ENCODE measurements at regions not wholly inside any gene's neighbourhood (a gene's known extent, or its start where the extent isn't known, plus 50 kb on each side); places are given as distances from the start of the nearest gene placed in this dataset.

DNA sequence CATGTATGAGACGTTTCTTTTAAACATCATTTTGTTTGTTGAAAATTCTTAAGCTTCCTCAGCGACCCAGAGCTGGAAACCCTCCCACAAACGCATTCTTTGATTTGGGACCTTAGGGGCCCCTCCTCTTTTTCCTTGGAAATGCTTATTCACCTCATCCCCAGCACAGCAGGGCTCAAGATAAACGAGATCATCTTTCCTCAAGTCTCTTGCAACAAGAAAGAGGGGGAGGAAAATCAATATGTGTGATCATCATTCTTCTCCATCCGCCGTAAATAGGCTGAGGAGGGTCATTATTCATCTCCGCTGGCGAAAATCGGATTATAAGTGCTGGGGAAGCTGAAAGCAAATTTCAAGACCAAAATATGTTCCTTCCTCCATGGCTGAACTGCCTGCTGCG is 1415.2 kb downstream of the AACS start:
- TF ChIP-seq, protein P1, sequence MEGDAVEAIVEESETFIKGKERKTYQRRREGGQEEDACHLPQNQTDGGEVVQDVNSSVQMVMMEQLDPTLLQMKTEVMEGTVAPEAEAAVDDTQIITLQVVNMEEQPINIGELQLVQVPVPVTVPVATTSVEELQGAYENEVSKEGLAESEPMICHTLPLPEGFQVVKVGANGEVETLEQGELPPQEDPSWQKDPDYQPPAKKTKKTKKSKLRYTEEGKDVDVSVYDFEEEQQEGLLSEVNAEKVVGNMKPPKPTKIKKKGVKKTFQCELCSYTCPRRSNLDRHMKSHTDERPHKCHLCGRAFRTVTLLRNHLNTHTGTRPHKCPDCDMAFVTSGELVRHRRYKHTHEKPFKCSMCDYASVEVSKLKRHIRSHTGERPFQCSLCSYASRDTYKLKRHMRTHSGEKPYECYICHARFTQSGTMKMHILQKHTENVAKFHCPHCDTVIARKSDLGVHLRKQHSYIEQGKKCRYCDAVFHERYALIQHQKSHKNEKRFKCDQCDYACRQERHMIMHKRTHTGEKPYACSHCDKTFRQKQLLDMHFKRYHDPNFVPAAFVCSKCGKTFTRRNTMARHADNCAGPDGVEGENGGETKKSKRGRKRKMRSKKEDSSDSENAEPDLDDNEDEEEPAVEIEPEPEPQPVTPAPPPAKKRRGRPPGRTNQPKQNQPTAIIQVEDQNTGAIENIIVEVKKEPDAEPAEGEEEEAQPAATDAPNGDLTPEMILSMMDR (IDR thresholded peaks at IDR 0.05): no peak
- no peak for TF ChIP-seq POLR2A (IDR thresholded peaks at IDR 0.05)
- no peak for ATAC-seq
- 55 to 60% (median 58%) methylated on average over 10 of the region's 10 CpGs for WGBS, 4 donors

DNA sequence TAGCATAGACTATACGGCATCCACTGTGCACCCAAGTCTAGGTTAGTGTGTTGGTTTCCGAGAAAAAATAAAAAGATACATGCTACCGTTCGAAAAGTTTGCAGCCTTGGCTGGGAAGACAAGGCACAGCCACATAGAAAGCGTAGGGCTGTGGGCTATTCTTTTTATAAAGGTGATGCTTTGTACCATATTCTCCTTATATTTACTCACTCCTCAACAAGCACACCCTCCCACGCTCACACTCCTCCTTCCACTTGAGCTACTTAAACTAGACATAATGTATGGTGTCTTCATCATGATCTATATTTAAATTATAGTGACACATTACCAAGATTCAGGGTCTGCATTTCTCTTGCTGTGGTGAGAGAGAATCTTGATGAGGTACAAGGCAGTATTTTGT is 1416.5 kb downstream of the AACS start:
- Histone ChIP-seq H3K4me1 (no peaks in the 10 kb centered on the region), H3K27ac (no peak overlapping the region), H3K27me3 (no peaks in the 10 kb centered on the region), H3K4me3 (no peak overlapping the region), H3K36me3 (no peaks in the 10 kb centered on the region), H3K9me3 (peaks cover 0 to 8% (median 0%) of the 10 kb centered on the region in 12 donors)
- DNase-seq: no peak
- ATAC-seq: no peak
- no peak for TF ChIP-seq POLR2A (IDR thresholded peaks at IDR 0.05)
- TF ChIP-seq, protein P1 (IDR thresholded peaks at IDR 0.05): no peak
- 88 to 92% (median 89%) methylated on average over 6 of the region's 6 CpGs for WGBS, 4 donors
- intact Hi-C loops (cut with DNase I): no loop called here

More for the DNA sequence above, 1415.2 kb downstream of the AACS start:
- no peak for DNase-seq
- Histone ChIP-seq H3K4me1 (no peaks in the 10 kb centered on the region), H3K4me3 (no peak overlapping the region), H3K36me3 (no peaks in the 10 kb centered on the region), H3K9me3 (peaks cover 0 to 10% (median 0%) of the 10 kb centered on the region in 12 donors), H3K27ac (no peak overlapping the region), H3K27me3 (no peaks in the 10 kb centered on the region)
- intact Hi-C loops (cut with DNase I): no loop called here

DNA sequence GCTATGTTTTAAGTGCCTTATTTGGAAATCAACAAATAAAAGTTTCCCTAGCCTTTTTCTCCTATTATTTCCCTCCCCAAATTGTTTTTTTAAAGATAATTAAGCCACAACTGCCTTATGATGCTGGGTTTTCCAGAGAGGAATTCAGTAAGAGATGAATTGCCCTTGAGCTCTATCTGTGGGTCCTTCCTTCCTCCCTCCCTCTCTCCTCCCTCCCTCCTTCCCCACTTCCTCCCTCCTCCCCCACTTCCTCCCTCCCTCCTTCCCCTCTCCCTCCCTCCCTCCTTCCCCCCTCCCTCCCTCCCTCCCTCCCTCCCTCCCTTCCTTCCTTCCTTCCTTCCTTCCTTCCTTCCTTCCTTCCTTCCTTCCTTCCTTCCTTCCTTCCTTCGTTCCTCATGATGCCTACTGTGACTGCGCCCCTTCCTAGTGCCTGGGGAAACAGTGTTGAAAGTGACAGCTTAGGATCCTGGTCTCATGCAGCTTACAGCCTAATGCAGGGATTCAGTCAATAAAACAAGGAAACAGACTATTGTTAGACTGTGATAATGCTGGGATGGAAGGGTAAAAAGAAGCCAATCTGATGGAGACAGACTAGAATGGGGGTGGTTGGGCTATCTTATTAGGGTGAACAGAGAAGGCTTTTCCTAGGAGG is 1417.1 kb downstream of the AACS start:
- Histone ChIP-seq H3K4me3 (no peak overlapping the region), H3K27ac (no peak overlapping the region), H3K36me3 (no peaks in the 10 kb centered on the region), H3K9me3 (peaks cover 0 to 8% (median 0%) of the 10 kb centered on the region in 12 donors), H3K4me1 (no peaks in the 10 kb centered on the region), H3K27me3 (no peaks in the 10 kb centered on the region)
- ATAC-seq: no peak
- DNase-seq: no peak
- WGBS, 4 donors: 61 to 75% (median 65%) methylated on average over 1 to 2 of the region's 2 CpGs
- TF ChIP-seq, protein P1 (IDR thresholded peaks at IDR 0.05): no peak
- intact Hi-C loops (cut with DNase I): no loop called here

DNA sequence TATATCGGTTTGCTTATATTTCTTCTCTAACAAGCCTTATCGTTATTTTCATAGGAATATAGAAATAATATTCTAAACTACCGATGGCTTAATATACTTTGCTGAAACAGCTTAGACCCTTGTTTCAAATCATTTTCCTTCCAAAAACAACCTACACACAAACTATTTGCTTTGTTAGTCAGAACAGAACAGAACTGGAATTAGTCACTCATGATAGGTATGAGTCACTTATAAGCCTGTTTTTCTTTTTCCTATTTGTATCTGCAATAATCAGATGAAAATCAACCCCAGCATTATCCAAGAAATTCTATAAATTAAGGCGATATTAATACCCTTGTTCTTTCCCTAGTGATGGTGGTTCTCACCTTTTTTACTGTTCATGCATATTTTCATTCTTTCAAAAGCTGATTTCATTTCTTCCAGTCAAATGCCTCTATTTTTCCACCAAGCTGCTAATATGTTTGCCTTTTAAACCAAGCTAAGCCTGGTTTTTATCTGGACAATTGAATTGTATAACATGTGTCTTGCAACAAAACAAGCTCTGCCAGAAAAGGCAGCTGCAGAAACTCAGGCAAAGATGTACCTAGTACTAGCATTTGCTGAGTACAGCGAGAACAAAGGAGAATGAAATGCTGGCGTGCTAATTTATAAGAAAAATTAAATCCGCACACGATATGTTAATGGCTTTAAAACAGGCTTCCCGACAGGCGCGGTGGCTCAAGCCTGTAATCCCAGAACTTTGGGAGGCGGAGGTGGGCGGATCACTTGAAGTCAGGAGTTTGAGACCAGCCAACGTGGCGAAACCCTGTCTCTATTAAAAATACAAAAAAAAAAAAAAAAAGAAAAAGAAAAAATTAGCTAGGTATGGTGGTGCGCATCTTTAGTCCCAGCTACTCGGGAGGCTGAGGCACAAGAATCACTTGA is 1418.2 kb downstream of the AACS start:
- no peaks in the 10 kb centered on the region for H3K4me1 ChIP-seq
- no peak overlapping the region for H3K27ac ChIP-seq
- no peaks in the 10 kb centered on the region for H3K27me3 ChIP-seq
- no peak overlapping the region for H3K4me3 ChIP-seq
- ATAC-seq (no peak), DNase-seq (no peak)
- intact Hi-C loops (cut with DNase I): no loop called here
- WGBS, 4 donors: 82 to 85% (median 83%) methylated on average over 17 of the region's 17 CpGs
- H3K36me3 ChIP-seq: no peaks in the 10 kb centered on the region
- peaks cover 0 to 8% (median 0%) of the 10 kb centered on the region in 12 donors for H3K9me3 ChIP-seq
- TF ChIP-seq, protein P1 (IDR thresholded peaks at IDR 0.05): no peak
- no peak for TF ChIP-seq POLR2A (IDR thresholded peaks at IDR 0.05)

Data from heart left ventricle (tissue), 16 donors.